ENCODE measurements at regions not wholly inside any gene's neighbourhood (a gene's known extent, or its start where the extent isn't known, plus 50 kb on each side); places are given as distances from the start of the nearest gene placed in this dataset.

GRCh38 chr1:168913711-168914463 lies 184.9 kb upstream of the DPT start:
- no peaks in the 10 kb centered on the region for H3K27me3 Mint-ChIP-seq (ENCODE audit: low read depth)
- no peak for DNase-seq (ENCODE audit: low read depth, low spot score)
- peaks cover 24% of the 10 kb centered on the region for H3K4me1 Mint-ChIP-seq

GRCh38 chr1:168917309-168917708 lies 188.3 kb upstream of the DPT start:
- H3K27me3 Mint-ChIP-seq (ENCODE audit: low read depth): no peaks in the 10 kb centered on the region
- H3K4me1 Mint-ChIP-seq: peaks cover 39% of the 10 kb centered on the region
- H3K9me3 Mint-ChIP-seq: no peaks in the 10 kb centered on the region
- TF ChIP-seq CTCF (conservative IDR thresholded peaks at IDR 0.05): no peak
- H3K4me3 Mint-ChIP-seq: no peak overlapping the region
- no peaks in the 10 kb centered on the region for H3K36me3 Mint-ChIP-seq (ENCODE audit: low read depth)
- DNase-seq (ENCODE audit: low read depth, low spot score): no peak
- H3K27ac Mint-ChIP-seq (ENCODE audit: unreplicated experiment): no peak overlapping the region

More at GRCh38 chr1:168913711-168914463, 184.9 kb upstream of the DPT start:
- Mint-ChIP-seq H3K27ac (ENCODE audit: unreplicated experiment) (no peak overlapping the region), H3K36me3 (ENCODE audit: low read depth) (no peaks in the 10 kb centered on the region), H3K9me3 (no peaks in the 10 kb centered on the region), H3K4me3 (no peak overlapping the region)
- no peak for TF ChIP-seq CTCF (conservative IDR thresholded peaks at IDR 0.05)

- no peak for DNase-seq (ENCODE audit: low read depth, low spot score)
- Mint-ChIP-seq H3K36me3 (ENCODE audit: low read depth) (no peaks in the 10 kb centered on the region), H3K4me1 (peaks cover 41% of the 10 kb centered on the region), H3K27me3 (ENCODE audit: low read depth) (no peaks in the 10 kb centered on the region), H3K27ac (ENCODE audit: unreplicated experiment) (peak overlapping the region; percentile 9), H3K4me3 (no peak overlapping the region), H3K9me3 (no peaks in the 10 kb centered on the region)
- TF ChIP-seq CTCF (conservative IDR thresholded peaks at IDR 0.05): no peak
Measured at GRCh38 chr1:168917796-168918195, 188.7 kb upstream of the ATP1B1 start.

GRCh38 chr1:168918860-168919741 lies 187.4 kb upstream of the ATP1B1 start:
- peak overlapping the region; percentile 7 for H3K27ac Mint-ChIP-seq (ENCODE audit: unreplicated experiment)

More at GRCh38 chr1:168918860-168919741, 187.4 kb upstream of the ATP1B1 start:
- Mint-ChIP-seq H3K27me3 (ENCODE audit: low read depth) (no peaks in the 10 kb centered on the region), H3K4me3 (peak overlapping the region; percentile 14), H3K9me3 (no peaks in the 10 kb centered on the region), H3K4me1 (peaks cover 51% of the 10 kb centered on the region), H3K36me3 (ENCODE audit: low read depth) (no peaks in the 10 kb centered on the region)
- no peak for TF ChIP-seq CTCF (conservative IDR thresholded peaks at IDR 0.05)
- no peak for DNase-seq (ENCODE audit: low read depth, low spot score)

Measured in neural crest cell (in vitro differentiated cells).